H1 (cell line): ENCODE measurements at regions not wholly inside any gene's neighbourhood (a gene's known extent, or its start where the extent isn't known, plus 50 kb on each side); places are given as distances from the start of the nearest gene placed in this dataset.

Source experiments
- CTCF ChIA-PET: fragments of 300-600 bp; sonication (Branson Sonifier 250); formaldehyde crosslinking; loops from one replicate; lab custom pipeline; 2021; ENCODE audit not compliant: partially characterized antibody; lab: Charles Lee
- POLR2A ChIA-PET: fragments of 300-600 bp; sonication (Branson Sonifier 250); formaldehyde crosslinking; loops from one replicate; lab custom pipeline; 2021; ENCODE audit warnings: inconsistent platforms; ENCODE audit not compliant: partially characterized antibody; lab: Charles Lee
- DNase-seq, 2 experiments: peaks; one replicate each; pipeline versions ENCODE4 v3.0.0 to v3.0.0-alpha.2; 2010 to 2022; ENCODE audit warnings: low spot score in 2 of 2, low read depth in 1 of 2, mixed read lengths in 1 of 2
- FAIRE-seq: peaks from 2 replicates; lab custom pipeline; 2011; peaks lifted over from hg19 to GRCh38; lab: Jason Lieb, UNC
- H2AFZ ChIP-seq: 2 replicates; pipeline ENCODE4 v1.8.1; 2012; ENCODE audit warnings: low read length, inconsistent platforms
- H2AK5ac ChIP-seq: 2 replicates; pipeline ENCODE4 v1.6.1; 2013; ENCODE audit warnings: low read depth, low read length
- H2BK120ac ChIP-seq: replicated peaks from 2 replicates; pipeline ENCODE3; 2013; ENCODE audit warnings: low read depth, low read length, inconsistent platforms
- H2BK12ac ChIP-seq: 2 replicates; pipeline ENCODE4 v1.6.1; 2013; ENCODE audit warnings: low read depth, low read length
- H2BK15ac ChIP-seq: 2 replicates; pipeline ENCODE4 v1.6.1; 2013; ENCODE audit warnings: low read length
- H2BK20ac ChIP-seq: 2 replicates; pipeline ENCODE4 v1.6.1; 2013; ENCODE audit warnings: low read length
- H2BK5ac ChIP-seq: 2 replicates; pipeline ENCODE4 v1.6.1; 2013; ENCODE audit warnings: low read depth, low read length
- H3K14ac ChIP-seq: 2 replicates; pipeline ENCODE4 v1.6.1; 2013; ENCODE audit warnings: inconsistent platforms; ENCODE audit not compliant: insufficient read length
- H3K18ac ChIP-seq: 2 replicates; pipeline ENCODE4 v1.6.1; 2013; ENCODE audit warnings: low read length; ENCODE audit errors: extremely low read depth
- H3K23ac ChIP-seq: 2 replicates; pipeline ENCODE4 v1.6.1; 2013; ENCODE audit warnings: inconsistent platforms; ENCODE audit not compliant: insufficient read length
- H3K23me2 ChIP-seq: 2 replicates; pipeline ENCODE4 v1.6.1; 2013; ENCODE audit warnings: low read depth, low read length
- H3K27ac ChIP-seq: 2 replicates; pipeline ENCODE4 v1.6.1; 2011; ENCODE audit warnings: low read depth, low read length, inconsistent platforms
- H3K27me3 ChIP-seq, 4 experiments: replicated peaks in 1 of 4; 1 replicate in 1 of 4; 2 replicates in 3 of 4; pipeline versions ENCODE4 v1.6.1 to v1.8.1; 2011 to 2013; ENCODE audit warnings: low read length in 3 of 4, mild to moderate bottlenecking in 3 of 4, inconsistent platforms in 2 of 4, mixed read lengths in 2 of 4, moderate library complexity in 1 of 4; ENCODE audit not compliant: control insufficient read depth in 3 of 4, insufficient read depth in 3 of 4; ENCODE audit errors: extremely low read depth in 1 of 4
- H3K36me3 ChIP-seq, 4 experiments: 2 replicates each; pipeline versions ENCODE4 v1.6.1 to v1.8.1; 2011 to 2013; ENCODE audit warnings: mild to moderate bottlenecking in 4 of 4, low read length in 3 of 4, moderate library complexity in 2 of 4, control low read depth in 1 of 4, inconsistent platforms in 1 of 4; ENCODE audit not compliant: insufficient read depth in 4 of 4, control insufficient read depth in 2 of 4
- H3K4ac ChIP-seq: replicated peaks from 2 replicates; pipeline ENCODE3; 2013; ENCODE audit warnings: low read length, low read depth, mixed read lengths, inconsistent platforms; ENCODE audit not compliant: insufficient read length
- H3K4me1 ChIP-seq, 4 experiments: replicated peaks in 1 of 4; 1 replicate in 1 of 4; 2 replicates in 3 of 4; pipeline versions ENCODE4 v1.6.1 to v1.8.1; 2011 to 2013; ENCODE audit warnings: low read length in 3 of 4, inconsistent platforms in 2 of 4, mixed read lengths in 1 of 4; ENCODE audit not compliant: insufficient read depth in 4 of 4, control insufficient read depth in 3 of 4
- H3K4me2 ChIP-seq, 2 experiments: 2 replicates each; pipeline versions ENCODE4 v1.6.1 to v1.8.1; 2011 to 2013; ENCODE audit warnings: low read depth in 2 of 2, low read length in 2 of 2, control low read depth in 1 of 2, inconsistent platforms in 1 of 2, mild to moderate bottlenecking in 1 of 2; ENCODE audit not compliant: insufficient read depth in 1 of 2
- H3K4me3 ChIP-seq, 4 experiments: fragments of 200-600, 300-600 bp in 1 of 4; sonication (generic), shearing (Covaris generic), sonication (Bioruptor Twin) in 1 of 4; 2 replicates each; pipeline versions ENCODE4 v1.5.1 to v1.8.1; 2011 to 2016; ENCODE audit warnings: low read length in 4 of 4, low read depth in 3 of 4, control low read depth in 2 of 4, inconsistent platforms in 2 of 4, mild to moderate bottlenecking in 2 of 4, mixed read lengths in 1 of 4, moderate library complexity in 1 of 4; ENCODE audit not compliant: insufficient read depth in 2 of 4; ENCODE audit errors: extremely low read depth in 1 of 4
- H3K56ac ChIP-seq: replicated peaks from 2 replicates; pipeline ENCODE3; 2013; ENCODE audit warnings: low read depth, mild to moderate bottlenecking, mixed read lengths, low read length, inconsistent platforms; ENCODE audit not compliant: insufficient read length
- H3K79me1 ChIP-seq: 2 replicates; pipeline ENCODE4 v1.6.1; 2013; ENCODE audit warnings: low read depth, low read length, control low read depth
- H3K79me2 ChIP-seq, 2 experiments: 2 replicates each; pipeline versions ENCODE4 v1.6.1 to v1.8.1; 2012 to 2013; ENCODE audit warnings: low read length in 2 of 2, mild to moderate bottlenecking in 2 of 2, inconsistent platforms in 1 of 2; ENCODE audit not compliant: insufficient read depth in 2 of 2, control insufficient read depth in 1 of 2
- H3K9ac ChIP-seq, 4 experiments: replicated peaks in 1 of 4; 1 replicate in 1 of 4; 2 replicates in 3 of 4; pipeline versions ENCODE4 v1.6.1 to v1.8.1; 2011 to 2013; ENCODE audit warnings: low read depth in 3 of 4, low read length in 3 of 4, control low read depth in 2 of 4, mild to moderate bottlenecking in 2 of 4, moderate library complexity in 2 of 4, inconsistent platforms in 1 of 4; ENCODE audit errors: extremely low read depth in 1 of 4
- H3K9me3 ChIP-seq, 2 experiments: 2 replicates each; pipeline versions ENCODE4 v1.6.1 to v1.8.1; 2012 to 2013; ENCODE audit warnings: mild to moderate bottlenecking in 2 of 2, moderate library complexity in 2 of 2, control low read depth in 1 of 2, inconsistent platforms in 1 of 2, low read depth in 1 of 2, low read length in 1 of 2, mixed read lengths in 1 of 2; ENCODE audit not compliant: insufficient read depth in 2 of 2
- H4K20me1 ChIP-seq, 2 experiments: replicated peaks in 1 of 2; 2 replicates each; pipeline versions ENCODE3 to v1.8.1; 2011 to 2013; ENCODE audit warnings: inconsistent platforms in 2 of 2, low read length in 2 of 2, mild to moderate bottlenecking in 1 of 2; ENCODE audit not compliant: insufficient read depth in 2 of 2, control insufficient read depth in 1 of 2
- H4K5ac ChIP-seq: 2 replicates; pipeline ENCODE4 v1.6.1; 2013; ENCODE audit warnings: low read length, low read depth, mixed read lengths, inconsistent platforms; ENCODE audit not compliant: insufficient read length
- H4K8ac ChIP-seq: 2 replicates; pipeline ENCODE4 v1.8.0; 2013; ENCODE audit warnings: mild to moderate bottlenecking, moderate library complexity, low read length, inconsistent platforms; ENCODE audit not compliant: insufficient read depth; ENCODE audit errors: extremely low read depth
- H4K91ac ChIP-seq: replicated peaks from 2 replicates; pipeline ENCODE3; 2013; ENCODE audit warnings: low read length, mixed read lengths, inconsistent platforms; ENCODE audit not compliant: insufficient read length
- ASH2L ChIP-seq: fragments of 200-600, 300-600 bp; sonication (generic); IDR thresholded peaks from one replicate; pipeline ENCODE4 v1.7.1; 2017; ENCODE audit warnings: low read length
- BACH1 ChIP-seq: IDR thresholded peaks from 2 replicates; pipeline ENCODE4 v1.6.1; 2012; ENCODE audit warnings: low read length, improper control_type of control experiment
- CHD2 ChIP-seq: IDR thresholded peaks from 2 replicates; pipeline ENCODE4 v1.6.1; 2012; ENCODE audit warnings: low read length, improper control_type of control experiment
- EP300 ChIP-seq, 2 experiments: IDR thresholded peaks; 1 replicate in 1 of 2; 2 replicates in 1 of 2; pipeline ENCODE4 v1.6.1; 2011 to 2012; ENCODE audit warnings: low read depth in 2 of 2, low read length in 2 of 2, mild to moderate bottlenecking in 2 of 2, borderline replicate concordance in 1 of 2, inconsistent platforms in 1 of 2, moderate library complexity in 1 of 2
- FOSL1 ChIP-seq: IDR thresholded peaks from 2 replicates; pipeline ENCODE4 v1.6.1; 2011; ENCODE audit warnings: mild to moderate bottlenecking, low read depth, low read length, moderate library complexity; ENCODE audit not compliant: insufficient read depth
- HDAC6 ChIP-seq: IDR thresholded peaks from one replicate; pipeline ENCODE4 v1.7.1; 2012; ENCODE audit warnings: low read depth, mild to moderate bottlenecking, inconsistent platforms, low read length, moderate library complexity
- POLR2A ChIP-seq, 2 experiments: IDR thresholded peaks; 1 replicate in 1 of 2; 2 replicates in 1 of 2; pipeline ENCODE4 v1.6.1; 2011; ENCODE audit warnings: low read depth in 2 of 2, low read length in 2 of 2, mild to moderate bottlenecking in 2 of 2; ENCODE audit errors: control extremely low read depth in 1 of 2
- POLR2AphosphoS5 ChIP-seq: IDR thresholded peaks from 2 replicates; pipeline ENCODE4 v1.6.1; 2011; ENCODE audit warnings: low read depth, low read length
- SAP30 ChIP-seq: fragments of 300-600 bp; sonication (generic); IDR thresholded peaks from 2 replicates; pipeline ENCODE4 v1.7.1; 2012; ENCODE audit warnings: low read length, moderate library complexity, mild to moderate bottlenecking, inconsistent platforms; ENCODE audit not compliant: insufficient read depth, insufficient replicate concordance
- SIN3A ChIP-seq, 2 experiments: IDR thresholded peaks in 1 of 2; conservative IDR thresholded peaks in 1 of 2; 2 replicates each; pipeline ENCODE4 v1.6.1; 2011 to 2012; ENCODE audit warnings: low read length in 2 of 2, improper control_type of control experiment in 1 of 2, low read depth in 1 of 2, mild to moderate bottlenecking in 1 of 2
- SP2 ChIP-seq: IDR thresholded peaks from 2 replicates; pipeline ENCODE4 v1.6.1; 2012; ENCODE audit warnings: mild to moderate bottlenecking, low read length, inconsistent platforms
- TAF1 ChIP-seq: IDR thresholded peaks from 2 replicates; pipeline ENCODE4 v1.6.1; 2011; ENCODE audit warnings: mild to moderate bottlenecking, low read depth, low read length
- ZNF274 ChIP-seq: IDR thresholded peaks from 2 replicates; pipeline ENCODE4 v1.7.0; 2012; ENCODE audit warnings: low read length, borderline replicate concordance; ENCODE audit errors: extremely low read depth
- WGBS, 2 experiments: shearing (Covaris generic) in 1 of 2; methylation state at CpG; one replicate each; pipeline versions ENCODE4 v1.1.6 to v1.1.7; 2013 to 2015; ENCODE audit warnings: low lambda C conversion rate in 2 of 2, mixed read lengths in 2 of 2, inconsistent platforms in 1 of 2, low coverage in 1 of 2, missing lambda C conversion rate in 1 of 2; ENCODE audit not compliant: insufficient replicate concordance in 2 of 2, insufficient coverage in 1 of 2, insufficient read length in 1 of 2; ENCODE audit errors: extremely low coverage in 1 of 2, missing lambda C conversion rate in 1 of 2; 5-methylcytosine and 5-hydroxymethylcytosine counted together
- TF ChIP-seq, protein P1 (sequence below): IDR thresholded peaks from 2 replicates; pipeline ENCODE4 v1.6.1; 2012; ENCODE audit warnings: low read length, inconsistent platforms

DNA sequence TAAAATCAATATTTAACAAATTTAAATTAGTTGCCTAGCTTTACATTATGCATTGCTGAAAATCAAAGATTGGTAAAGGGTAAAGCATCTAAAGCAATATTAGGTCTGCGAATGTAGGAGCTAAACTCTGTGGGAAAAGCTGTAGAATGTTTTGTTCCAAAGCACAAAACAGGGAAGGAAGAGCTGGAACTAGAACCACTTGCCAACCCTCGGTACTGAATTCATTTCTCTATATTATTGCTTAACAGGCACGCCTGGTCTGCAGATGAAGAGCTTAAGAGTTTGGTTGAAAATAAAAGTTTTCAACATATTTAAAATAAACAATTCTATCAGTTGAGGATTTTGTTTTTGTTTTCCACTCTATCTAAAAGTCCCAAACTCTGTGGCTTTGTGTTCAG, 1252.8 kb upstream of the SEL1L start:
- DNase-seq (no peak), FAIRE-seq (no peak)
- no peaks in the 10 kb centered on the region for H3K79me2 ChIP-seq
- no peaks in the 10 kb centered on the region for H3K79me1 ChIP-seq
- H3K9ac ChIP-seq, result no peak overlapping the region
- H3K4me3 ChIP-seq, result no peak overlapping the region
- H4K8ac ChIP-seq, result no peak overlapping the region
- no peak overlapping the region for H3K4me2 ChIP-seq
- ChIA-PET POLR2A (no interaction called here), CTCF (interaction anchor here (1.0 to 1.1 kb wide), 2 partner anchors 8 to 68 kb away, joined by 3 read pairs; no protein-coding TSS in a partner anchor)
- no peaks in the 10 kb centered on the region for H3K36me3 ChIP-seq
- H4K91ac ChIP-seq, result no peak overlapping the region
- H2AFZ ChIP-seq, result no peak overlapping the region
- H2BK5ac ChIP-seq, result no peak overlapping the region
- H4K20me1 ChIP-seq, result no peaks in the 10 kb centered on the region
- H2AK5ac ChIP-seq, result no peak overlapping the region
- no peaks in the 10 kb centered on the region for H3K23me2 ChIP-seq
- H3K23ac ChIP-seq, result no peak overlapping the region
- H3K27me3 ChIP-seq, result no peaks in the 10 kb centered on the region; a peak in 1 of 7 replicates
- H3K18ac ChIP-seq, result no peak overlapping the region
- H3K27ac ChIP-seq, result no peak overlapping the region
- H3K56ac ChIP-seq, result no peak overlapping the region
- H3K9me3 ChIP-seq, result no peaks in the 10 kb centered on the region
- no peak overlapping the region for H4K5ac ChIP-seq
- H2BK12ac ChIP-seq, result no peak overlapping the region
- H2BK20ac ChIP-seq, result no peak overlapping the region
- H2BK120ac ChIP-seq, result no peak overlapping the region
- H3K4ac ChIP-seq, result no peak overlapping the region
- 86% methylated on average over 3 of the region's 3 CpGs; no CpG with 5 or more reads in 1 of the 2 experiments for WGBS, 2 experiments
- H3K4me1 ChIP-seq, result no peaks in the 10 kb centered on the region
- H2BK15ac ChIP-seq, result no peak overlapping the region
- H3K14ac ChIP-seq, result no peak overlapping the region
- TF ChIP-seq, protein P1, sequence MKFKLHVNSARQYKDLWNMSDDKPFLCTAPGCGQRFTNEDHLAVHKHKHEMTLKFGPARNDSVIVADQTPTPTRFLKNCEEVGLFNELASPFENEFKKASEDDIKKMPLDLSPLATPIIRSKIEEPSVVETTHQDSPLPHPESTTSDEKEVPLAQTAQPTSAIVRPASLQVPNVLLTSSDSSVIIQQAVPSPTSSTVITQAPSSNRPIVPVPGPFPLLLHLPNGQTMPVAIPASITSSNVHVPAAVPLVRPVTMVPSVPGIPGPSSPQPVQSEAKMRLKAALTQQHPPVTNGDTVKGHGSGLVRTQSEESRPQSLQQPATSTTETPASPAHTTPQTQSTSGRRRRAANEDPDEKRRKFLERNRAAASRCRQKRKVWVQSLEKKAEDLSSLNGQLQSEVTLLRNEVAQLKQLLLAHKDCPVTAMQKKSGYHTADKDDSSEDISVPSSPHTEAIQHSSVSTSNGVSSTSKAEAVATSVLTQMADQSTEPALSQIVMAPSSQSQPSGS, result no peak
- TF ChIP-seq EP300 (IDR thresholded peaks at IDR 0.05; ENCODE audit: borderline replicate concordance in 1 of 2, low read depth in 2 of 2, low read length in 2 of 2) (no peak), BACH1 (no peak), ZNF274 (no peak), SIN3A (conservative IDR thresholded peaks at IDR 0.05 in 1 of 2, IDR thresholded peaks at IDR 0.05 in 1 of 2; ENCODE audit: low read depth in 1 of 2, low read length in 2 of 2) (no peak), POLR2AphosphoS5 (no peak), POLR2A (IDR thresholded peaks at IDR 0.05; ENCODE audit: control extremely low read depth in 1 of 2, low read depth in 2 of 2, low read length in 2 of 2) (no peak), ASH2L (no peak), SAP30 (no peak), SP2 (no peak), TAF1 (no peak), FOSL1 (no peak), CHD2 (no peak), HDAC6 (no peak)
